GM12878 (cell line): ENCODE measurements at regions not wholly inside any gene's neighbourhood (a gene's known extent, or its start where the extent isn't known, plus 50 kb on each side); places are given as distances from the start of the nearest gene placed in this dataset.

ENCODE experiments used
- ATAC-seq: fragments of 200-7000 bp; cut with Tn5 transposase; 3 replicates; pipeline ENCODE4 v1.9.1; 2020; ENCODE audit warnings: mild to moderate bottlenecking, moderate library complexity
- BruUV-seq: library from RNA; stranded (reverse); fragments of 400-500 nt; replicated peaks from 2 replicates; lab custom pipeline; 2021; lab: Mats Ljungman, UMichigan
- CTCF ChIA-PET: fragments of 300-600 bp; sonication (Branson Sonifier 250); formaldehyde crosslinking; extraction: SDS; loops from one replicate; lab custom pipeline; 2021; ENCODE audit warnings: inconsistent platforms; lab: Yijun Ruan, JAX
- POLR2A ChIA-PET: fragments of 350-600 bp; formaldehyde crosslinking; extraction: SDS; loops from one replicate; lab custom pipeline; 2021; ENCODE audit warnings: inconsistent platforms; lab: Charles Lee
- RAD21 ChIA-PET: fragments of 300-600 bp; sonication (Branson Sonifier 250); formaldehyde crosslinking; loops from one replicate; lab custom pipeline; 2023; ENCODE audit warnings: antibody characterized with exemption; ENCODE audit not compliant: unreplicated experiment; lab: Charles Lee
- SMC1A ChIA-PET: fragments of 300-600 bp; sonication (Branson Sonifier 250); formaldehyde crosslinking; loops from one replicate; lab custom pipeline; 2023; ENCODE audit not compliant: unreplicated experiment, uncharacterized antibody; lab: Charles Lee
- DNase-seq: peaks from one replicate; pipeline ENCODE4 v3.0.0-alpha.2; 2011; ENCODE audit warnings: low read depth, low spot score
- FAIRE-seq: peaks from 3 replicates; lab custom pipeline; 2011; peaks lifted over from hg19 to GRCh38; lab: Jason Lieb, UNC
- H2AFZ ChIP-seq: 2 replicates; pipeline ENCODE4 v1.6.0; 2011; ENCODE audit warnings: low read depth, low read length, control low read depth; ENCODE audit not compliant: control insufficient read depth
- H3K27ac ChIP-seq: 2 replicates; pipeline ENCODE4 v1.5.1; 2011; ENCODE audit warnings: control low read depth; ENCODE audit not compliant: control insufficient read depth, insufficient read depth
- H3K27me3 ChIP-seq, 2 experiments: replicated peaks in 1 of 2; 2 replicates each; pipeline versions ENCODE4 v1.6.0 to v1.6.1; 2011; ENCODE audit warnings: low read length in 1 of 2; ENCODE audit not compliant: control insufficient read depth in 2 of 2, insufficient read depth in 2 of 2
- H3K36me3 ChIP-seq, 2 experiments: 2 replicates each; pipeline ENCODE4 v1.5.1; 2011; ENCODE audit warnings: low read length in 1 of 2; ENCODE audit not compliant: control insufficient read depth in 2 of 2, insufficient read depth in 2 of 2
- H3K4me1 ChIP-seq: 2 replicates; pipeline ENCODE4 v1.6.1; 2011; ENCODE audit warnings: mild to moderate bottlenecking, low read length, moderate library complexity, mixed read lengths; ENCODE audit not compliant: control insufficient read depth, insufficient read depth
- H3K4me2 ChIP-seq: 2 replicates; pipeline ENCODE4 v1.6.0; 2011; ENCODE audit warnings: control low read depth; ENCODE audit not compliant: control insufficient read depth, insufficient read depth
- H3K4me3 ChIP-seq: fragments of 200-600 bp; sonication (generic); 2 replicates; pipeline ENCODE4 v1.5.1; 2016
- H3K79me2 ChIP-seq: 2 replicates; pipeline ENCODE4 v1.6.0; 2011; ENCODE audit warnings: low read length; ENCODE audit not compliant: control insufficient read depth, insufficient read depth
- H3K9ac ChIP-seq: 2 replicates; pipeline ENCODE4 v1.8.0; 2011; ENCODE audit warnings: low read length, control low read depth, mixed read lengths; ENCODE audit not compliant: control insufficient read depth, insufficient read depth
- H3K9me3 ChIP-seq: replicated peaks from 3 replicates; pipeline ENCODE4 v1.5.1; 2011; ENCODE audit warnings: mild to moderate bottlenecking, low read length; ENCODE audit not compliant: control insufficient read depth, insufficient read depth
- H4K20me1 ChIP-seq: 2 replicates; pipeline ENCODE4 v1.6.0; 2011; ENCODE audit not compliant: control insufficient read depth, insufficient read depth
- ASH2L ChIP-seq: fragments of 300-600, 200-600 bp; sonication (generic); IDR thresholded peaks from 2 replicates; pipeline ENCODE4 v1.6.1; 2017; ENCODE audit warnings: low read depth, mild to moderate bottlenecking, borderline replicate concordance
- EZH2 ChIP-seq: IDR thresholded peaks from 2 replicates; pipeline ENCODE4 v1.6.1; 2012; ENCODE audit warnings: low read depth, mild to moderate bottlenecking, control low read depth, inconsistent platforms, low read length, borderline replicate concordance; ENCODE audit not compliant: control insufficient read depth
- HDAC2 ChIP-seq: fragments of 200-600 bp; sonication (generic); IDR thresholded peaks from 2 replicates; pipeline ENCODE4 v1.6.1; 2017
- JUNB ChIP-seq: IDR thresholded peaks from 2 replicates; pipeline ENCODE4 v1.6.1; 2016; ENCODE audit warnings: antibody characterized with exemption, mild to moderate bottlenecking
- KAT2A ChIP-seq: conservative IDR thresholded peaks from 2 replicates; pipeline ENCODE4 v1.6.1; 2011; ENCODE audit warnings: low read depth, low read length; ENCODE audit not compliant: control insufficient read depth
- NFIC ChIP-seq: IDR thresholded peaks from 2 replicates; pipeline ENCODE4 v1.6.1; 2012; ENCODE audit warnings: low read depth, mild to moderate bottlenecking, inconsistent platforms, low read length, moderate library complexity
- RELB ChIP-seq: fragments of 450-650 bp; IDR thresholded peaks from 2 replicates; pipeline ENCODE4 v1.6.1; 2017; ENCODE audit warnings: low read depth, mild to moderate bottlenecking, moderate library complexity
- WGBS: methylation state at CpG from one replicate; pipeline ENCODE4 v1.1.6; 2016; ENCODE audit warnings: low lambda C conversion rate; ENCODE audit not compliant: insufficient replicate concordance, insufficient coverage; ENCODE audit errors: missing lambda C conversion rate; 5-methylcytosine and 5-hydroxymethylcytosine counted together
- in situ Hi-C: fragments of 300-500 bp; cut with MboI; formaldehyde crosslinking; loops from 9 replicates; pipeline ENCODE4 v1.14.3; 2018; ENCODE audit warnings: mixed read lengths
- intact Hi-C: fragments of 100-400 bp; cut with micrococcal nuclease; formaldehyde crosslinking; loops from one replicate; pipeline ENCODE4 v1.14.2; 2022; ENCODE audit not compliant: unreplicated experiment

GRCh38 chr4:14842964-14843630 lies 159.2 kb upstream of the CPEB2 start:
- CTCF ChIA-PET = interaction anchor here (1.0 to 1.1 kb wide), 4 partner anchors 8 to 13 kb away, joined by 3 to 4 read pairs (median 4); no protein-coding TSS in a partner anchor
- TF ChIP-seq HDAC2 = no peak
- no peak for TF ChIP-seq ASH2L
- TF ChIP-seq EZH2 = no peak
- TF ChIP-seq, all 136 proteins: peak for 0
- Histone ChIP-seq H3K36me3 (no peaks in the 10 kb centered on the region), H3K9me3 (peaks cover 1% of the 10 kb centered on the region; the same call in 2 of the 3 replicates), H2AFZ (no peak overlapping the region), H3K27ac (no peak overlapping the region), H3K4me2 (no peak overlapping the region), H3K27me3 (no peaks in the 10 kb centered on the region), H3K79me2 (no peaks in the 10 kb centered on the region), H3K4me3 (no peak overlapping the region), H3K4me1 (no peaks in the 10 kb centered on the region; the same call in 1 of the 2 replicates), H4K20me1 (no peaks in the 10 kb centered on the region), H3K9ac (no peak overlapping the region)
- no peak for DNase-seq
- ATAC-seq = no peak
- no peak for FAIRE-seq
- SMC1A ChIA-PET = interaction anchor here (1.0 to 6.1 kb wide), 7 partner anchors 8 to 154 kb away, joined by 3 to 28 read pairs (median 4); no protein-coding TSS in a partner anchor
- 98% methylated on average over 2 of the region's 2 CpGs for WGBS
- RAD21 ChIA-PET = interaction anchor here (0.6 to 1.1 kb wide), 2 partner anchors 13 to 48 kb away, joined by 3 to 4 read pairs; no protein-coding TSS in a partner anchor
- POLR2A ChIA-PET = interaction anchor here (0.7 kb wide), 1 partner anchor 42 kb away, joined by 3 read pairs; no protein-coding TSS in a partner anchor
- in situ Hi-C loops (no loop called here), intact Hi-C loops (no loop called here)
- no TSS peak for BruUV-seq

- no peaks in the 10 kb centered on the region for H3K27me3 ChIP-seq
- RAD21 ChIA-PET = interaction anchor here (0.6 kb wide), 1 partner anchor 49 kb away, joined by 3 read pairs; no protein-coding TSS in a partner anchor
- in situ Hi-C loops = no loop called here
- H3K9me3 ChIP-seq = peaks cover 1% of the 10 kb centered on the region; the same call in 2 of the 3 replicates
- intact Hi-C loops = no loop called here
- DNase-seq = no peak
- no peak overlapping the region; the same call in 1 of the 2 replicates for H2AFZ ChIP-seq
- no peak overlapping the region for H3K4me3 ChIP-seq
- no peak overlapping the region for H3K4me2 ChIP-seq
- no peaks in the 10 kb centered on the region for H3K36me3 ChIP-seq
- 6% methylated on average over 4 of the region's 4 CpGs for WGBS
- no peak for FAIRE-seq
- H3K27ac ChIP-seq = peak overlapping the region; percentile 45; the same call in 1 of the 2 replicates
- peak; percentile 57 for ATAC-seq
- H3K79me2 ChIP-seq = no peaks in the 10 kb centered on the region
- H3K9ac ChIP-seq = no peak overlapping the region
- SMC1A ChIA-PET = interaction anchor here (1.0 to 6.1 kb wide), 6 partner anchors 8 to 153 kb away, joined by 3 to 28 read pairs (median 4); no protein-coding TSS in a partner anchor
- POLR2A ChIA-PET = no interaction called here
- BruUV-seq = no TSS peak
- CTCF ChIA-PET = interaction anchor here (1.0 to 1.1 kb wide), 4 partner anchors 8 to 13 kb away, joined by 3 to 4 read pairs (median 4); no protein-coding TSS in a partner anchor
- no peaks in the 10 kb centered on the region for H4K20me1 ChIP-seq
- 0 out of 2 replicates have a peak, but pooled peaks have one; percentile 29 for TF ChIP-seq NFIC
- no peak for TF ChIP-seq KAT2A
- TF ChIP-seq JUNB = 0 out of 2 replicates have a peak, but pooled peaks have one; percentile 9
- peak; percentile 30; the same call in 1 of the 2 replicates for TF ChIP-seq RELB
- TF ChIP-seq, all 136 proteins: peak for 3
- H3K4me1 ChIP-seq = no peaks in the 10 kb centered on the region; the same call in 1 of the 2 replicates
These were observed 158.2 kb upstream of the CPEB2 start for GRCh38 chr4:14844061-14844460.
